GM23338 (cell line): ENCODE measurements at regions not wholly inside any gene's neighbourhood (a gene's known extent, or its start where the extent isn't known, plus 50 kb on each side); places are given as distances from the start of the nearest gene placed in this dataset.

Source experiments
- ATAC-seq: fragments of 200-7000 bp; cut with Tn5 transposase; 3 replicates; pipeline ENCODE4 v1.9.1; 2020
- DNase-seq: peaks from one replicate; pipeline ENCODE4 v3.0.0-alpha.2; 2015; ENCODE audit warnings: low spot score
- H2AFZ ChIP-seq: fragments of 200-600 bp; sonication (generic); 2 replicates; pipeline ENCODE4 v1.8.0; 2016; ENCODE audit warnings: antibody characterized with exemption, mild to moderate bottlenecking, moderate library complexity
- H3F3A ChIP-seq: fragments of 200-600 bp; sonication (generic); replicated peaks from 2 replicates; pipeline ENCODE4 v1.8.0; 2017; ENCODE audit warnings: antibody characterized with exemption, mixed run types, low read depth
- H3K27ac ChIP-seq: fragments of 200-600 bp; sonication (generic); 2 replicates; pipeline ENCODE4 v1.6.1; 2016; ENCODE audit warnings: low read depth
- H3K27me3 ChIP-seq: fragments of 200-600 bp; sonication (generic); 2 replicates; pipeline ENCODE4 v1.8.0; 2016; ENCODE audit warnings: mild to moderate bottlenecking, mixed run types, moderate library complexity; ENCODE audit not compliant: insufficient read depth
- H3K36me3 ChIP-seq: fragments of 200-600 bp; sonication (generic); 2 replicates; pipeline ENCODE4 v1.8.0; 2016; ENCODE audit warnings: mild to moderate bottlenecking; ENCODE audit not compliant: insufficient read depth
- H3K4me1 ChIP-seq: fragments of 200-600 bp; sonication (generic); 2 replicates; pipeline ENCODE4 v1.8.0; 2016; ENCODE audit warnings: mild to moderate bottlenecking, moderate library complexity; ENCODE audit not compliant: insufficient read depth
- H3K4me2 ChIP-seq: fragments of 200-600 bp; sonication (generic); 2 replicates; pipeline ENCODE4 v1.7.1; 2017; ENCODE audit warnings: mixed run types
- H3K4me3 ChIP-seq: fragments of 200-600 bp; sonication (generic); 2 replicates; pipeline ENCODE4 v1.6.1; 2016; ENCODE audit warnings: mixed run types
- H3K79me2 ChIP-seq: fragments of 200-600 bp; sonication (generic); replicated peaks from 2 replicates; pipeline ENCODE4 v1.8.0; 2017; ENCODE audit warnings: mild to moderate bottlenecking; ENCODE audit not compliant: insufficient read depth
- H3K9me2 ChIP-seq: fragments of 200-600 bp; sonication (generic); 2 replicates; pipeline ENCODE4 v1.8.0; 2017; ENCODE audit not compliant: insufficient read depth
- H4K20me1 ChIP-seq: fragments of 200-600 bp; sonication (generic); replicated peaks from 2 replicates; pipeline ENCODE4 v1.8.0; 2017; ENCODE audit warnings: mild to moderate bottlenecking; ENCODE audit not compliant: insufficient read depth
- H3K27ac Mint-ChIP-seq: 2 replicates; pipeline ENCODE4 v1.8.0; 2020; ENCODE audit warnings: inconsistent platforms, mild to moderate bottlenecking, moderate library complexity, mixed read lengths
- H3K27me3 Mint-ChIP-seq: 3 replicates; pipeline ENCODE4 v1.8.0; 2022; ENCODE audit warnings: low read depth, mild to moderate bottlenecking, moderate library complexity, mixed read lengths, inconsistent platforms; ENCODE audit not compliant: insufficient read depth, poor library complexity
- H3K36me3 Mint-ChIP-seq: 3 replicates; pipeline ENCODE4 v1.8.0; 2021; ENCODE audit warnings: low read depth, mild to moderate bottlenecking, inconsistent platforms, moderate library complexity, mixed read lengths
- H3K4me1 Mint-ChIP-seq: 3 replicates; pipeline ENCODE4 v1.8.0; 2020; ENCODE audit warnings: mild to moderate bottlenecking, inconsistent platforms, mixed read lengths
- H3K4me3 Mint-ChIP-seq: 3 replicates; pipeline ENCODE4 v1.8.0; 2021; ENCODE audit warnings: moderate library complexity, mild to moderate bottlenecking, inconsistent platforms, mixed read lengths
- H3K9me3 Mint-ChIP-seq: 3 replicates; pipeline ENCODE4 v1.8.0; 2020; ENCODE audit warnings: moderate library complexity, mild to moderate bottlenecking, inconsistent platforms, mixed read lengths
- CREB1 ChIP-seq: fragments of 250-450 bp; sonication (Bioruptor Pico); IDR thresholded peaks from 2 replicates; pipeline ENCODE4 v1.5.0; 2020; ENCODE audit warnings: low read depth, mild to moderate bottlenecking, moderate library complexity
- CTCF ChIP-seq, 2 experiments: fragments of 200-600 bp in 1 of 2; sonication (generic) in 1 of 2; conservative IDR thresholded peaks; 2 replicates each; pipeline versions ENCODE4 v1.5.1 to v1.6.1; 2016 to 2017; ENCODE audit warnings: antibody characterized with exemption in 2 of 2, low read depth in 2 of 2, mild to moderate bottlenecking in 2 of 2, moderate library complexity in 1 of 2
- ETS1 ChIP-seq: IDR thresholded peaks from 2 replicates; pipeline ENCODE4 v1.6.1; 2016; ENCODE audit warnings: antibody characterized with exemption
- EZH2 ChIP-seq: fragments of 200-600 bp; sonication (generic); IDR thresholded peaks from one replicate; pipeline ENCODE4 v1.8.0; 2017; ENCODE audit warnings: antibody characterized with exemption, mild to moderate bottlenecking, low read depth; ENCODE audit not compliant: unreplicated experiment
- EZH2phosphoT487 ChIP-seq: fragments of 200-600 bp; sonication (generic); IDR thresholded peaks from one replicate; pipeline ENCODE4 v1.8.1; 2018; ENCODE audit warnings: antibody characterized with exemption; ENCODE audit not compliant: unreplicated experiment
- JUNB ChIP-seq: IDR thresholded peaks from one replicate; pipeline ENCODE4 v1.6.1; 2016; ENCODE audit warnings: antibody characterized with exemption; ENCODE audit not compliant: unreplicated experiment
- NANOG ChIP-seq: IDR thresholded peaks from 2 replicates; pipeline ENCODE4 v1.6.1; 2016; ENCODE audit warnings: antibody characterized with exemption, borderline replicate concordance
- POLR2AphosphoS5 ChIP-seq: IDR thresholded peaks from 2 replicates; pipeline ENCODE4 v1.6.1; 2016; ENCODE audit warnings: antibody characterized with exemption, low read depth
- STAT1 ChIP-seq: IDR thresholded peaks from one replicate; pipeline ENCODE4 v1.6.1; 2016; ENCODE audit warnings: antibody characterized with exemption; ENCODE audit not compliant: unreplicated experiment
- ZNF114 ChIP-seq: fragments of 250-450 bp; sonication (Bioruptor Pico); IDR thresholded peaks from 2 replicates; pipeline ENCODE4 v1.5.0; 2020; ENCODE audit warnings: mild to moderate bottlenecking, moderate library complexity
- ZNF331 ChIP-seq: fragments of 250-450 bp; sonication (Bioruptor Pico); IDR thresholded peaks from 2 replicates; pipeline ENCODE4 v1.5.0; 2020; ENCODE audit warnings: low read depth, mild to moderate bottlenecking, moderate library complexity
- TF ChIP-seq, protein P1 (sequence below): fragments of 250-450 bp; sonication (Bioruptor Pico); IDR thresholded peaks from 2 replicates; pipeline ENCODE4 v1.5.0; 2020; ENCODE audit warnings: mild to moderate bottlenecking, moderate library complexity
- TF ChIP-seq, protein P2 (sequence below): IDR thresholded peaks from one replicate; pipeline ENCODE4 v1.6.1; 2018; ENCODE audit warnings: antibody characterized with exemption; ENCODE audit not compliant: unreplicated experiment

DNA sequence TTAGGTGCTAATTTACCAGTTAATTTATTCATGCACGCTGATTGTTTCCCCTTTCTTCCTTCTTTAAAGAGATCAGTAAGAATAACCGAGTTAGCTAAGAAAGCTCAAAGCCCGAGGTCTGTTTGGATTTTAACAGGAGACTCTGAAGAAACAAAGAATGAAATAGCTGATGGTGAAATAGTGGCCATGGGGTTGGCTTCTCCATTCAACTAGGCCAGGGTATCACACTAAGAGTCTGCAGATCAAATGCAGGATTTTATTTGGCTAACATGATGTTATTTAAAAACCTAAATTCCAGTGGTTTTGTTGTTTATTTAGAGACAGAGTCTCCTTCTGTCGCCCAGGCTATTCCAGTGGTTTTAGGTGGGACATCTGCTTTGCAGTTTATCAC lies 65.2 kb upstream of the SYPL1 start:
- ATAC-seq (no peak), DNase-seq (no peak)
- Histone ChIP-seq H3F3A (no peaks in the 10 kb centered on the region), H3K4me1 (peaks cover 12% of the 10 kb centered on the region), H3K27me3 (no peaks in the 10 kb centered on the region), H4K20me1 (no peaks in the 10 kb centered on the region), H3K4me3 (no peak overlapping the region), H3K4me2 (no peak overlapping the region), H3K9me2 (0 out of 2 replicates have a peak, but pooled peaks cover 3% of the 10 kb centered on the region), H2AFZ (peak overlapping the region; percentile 30; the same call in 1 of the 2 replicates), H3K27ac (no peak overlapping the region), H3K79me2 (no peaks in the 10 kb centered on the region), H3K36me3 (no peaks in the 10 kb centered on the region)
- peaks cover 9% of the 10 kb centered on the region for H3K27me3 Mint-ChIP-seq
- no peaks in the 10 kb centered on the region for H3K36me3 Mint-ChIP-seq
- H3K9me3 Mint-ChIP-seq = no peaks in the 10 kb centered on the region
- no peak overlapping the region for H3K4me3 Mint-ChIP-seq
- TF ChIP-seq NANOG (no peak), EZH2phosphoT487 (no peak), ZNF114 (CRISPR knock-in tag) (no peak), EZH2 (no peak), CREB1 (CRISPR knock-in tag) (no peak), ZNF331 (CRISPR knock-in tag) (no peak), JUNB (no peak), STAT1 (no peak), ETS1 (no peak), CTCF (conservative IDR thresholded peaks at IDR 0.05; ENCODE audit: low read depth in 2 of 2) (no peak), POLR2AphosphoS5 (no peak)
- TF ChIP-seq, protein P1, sequence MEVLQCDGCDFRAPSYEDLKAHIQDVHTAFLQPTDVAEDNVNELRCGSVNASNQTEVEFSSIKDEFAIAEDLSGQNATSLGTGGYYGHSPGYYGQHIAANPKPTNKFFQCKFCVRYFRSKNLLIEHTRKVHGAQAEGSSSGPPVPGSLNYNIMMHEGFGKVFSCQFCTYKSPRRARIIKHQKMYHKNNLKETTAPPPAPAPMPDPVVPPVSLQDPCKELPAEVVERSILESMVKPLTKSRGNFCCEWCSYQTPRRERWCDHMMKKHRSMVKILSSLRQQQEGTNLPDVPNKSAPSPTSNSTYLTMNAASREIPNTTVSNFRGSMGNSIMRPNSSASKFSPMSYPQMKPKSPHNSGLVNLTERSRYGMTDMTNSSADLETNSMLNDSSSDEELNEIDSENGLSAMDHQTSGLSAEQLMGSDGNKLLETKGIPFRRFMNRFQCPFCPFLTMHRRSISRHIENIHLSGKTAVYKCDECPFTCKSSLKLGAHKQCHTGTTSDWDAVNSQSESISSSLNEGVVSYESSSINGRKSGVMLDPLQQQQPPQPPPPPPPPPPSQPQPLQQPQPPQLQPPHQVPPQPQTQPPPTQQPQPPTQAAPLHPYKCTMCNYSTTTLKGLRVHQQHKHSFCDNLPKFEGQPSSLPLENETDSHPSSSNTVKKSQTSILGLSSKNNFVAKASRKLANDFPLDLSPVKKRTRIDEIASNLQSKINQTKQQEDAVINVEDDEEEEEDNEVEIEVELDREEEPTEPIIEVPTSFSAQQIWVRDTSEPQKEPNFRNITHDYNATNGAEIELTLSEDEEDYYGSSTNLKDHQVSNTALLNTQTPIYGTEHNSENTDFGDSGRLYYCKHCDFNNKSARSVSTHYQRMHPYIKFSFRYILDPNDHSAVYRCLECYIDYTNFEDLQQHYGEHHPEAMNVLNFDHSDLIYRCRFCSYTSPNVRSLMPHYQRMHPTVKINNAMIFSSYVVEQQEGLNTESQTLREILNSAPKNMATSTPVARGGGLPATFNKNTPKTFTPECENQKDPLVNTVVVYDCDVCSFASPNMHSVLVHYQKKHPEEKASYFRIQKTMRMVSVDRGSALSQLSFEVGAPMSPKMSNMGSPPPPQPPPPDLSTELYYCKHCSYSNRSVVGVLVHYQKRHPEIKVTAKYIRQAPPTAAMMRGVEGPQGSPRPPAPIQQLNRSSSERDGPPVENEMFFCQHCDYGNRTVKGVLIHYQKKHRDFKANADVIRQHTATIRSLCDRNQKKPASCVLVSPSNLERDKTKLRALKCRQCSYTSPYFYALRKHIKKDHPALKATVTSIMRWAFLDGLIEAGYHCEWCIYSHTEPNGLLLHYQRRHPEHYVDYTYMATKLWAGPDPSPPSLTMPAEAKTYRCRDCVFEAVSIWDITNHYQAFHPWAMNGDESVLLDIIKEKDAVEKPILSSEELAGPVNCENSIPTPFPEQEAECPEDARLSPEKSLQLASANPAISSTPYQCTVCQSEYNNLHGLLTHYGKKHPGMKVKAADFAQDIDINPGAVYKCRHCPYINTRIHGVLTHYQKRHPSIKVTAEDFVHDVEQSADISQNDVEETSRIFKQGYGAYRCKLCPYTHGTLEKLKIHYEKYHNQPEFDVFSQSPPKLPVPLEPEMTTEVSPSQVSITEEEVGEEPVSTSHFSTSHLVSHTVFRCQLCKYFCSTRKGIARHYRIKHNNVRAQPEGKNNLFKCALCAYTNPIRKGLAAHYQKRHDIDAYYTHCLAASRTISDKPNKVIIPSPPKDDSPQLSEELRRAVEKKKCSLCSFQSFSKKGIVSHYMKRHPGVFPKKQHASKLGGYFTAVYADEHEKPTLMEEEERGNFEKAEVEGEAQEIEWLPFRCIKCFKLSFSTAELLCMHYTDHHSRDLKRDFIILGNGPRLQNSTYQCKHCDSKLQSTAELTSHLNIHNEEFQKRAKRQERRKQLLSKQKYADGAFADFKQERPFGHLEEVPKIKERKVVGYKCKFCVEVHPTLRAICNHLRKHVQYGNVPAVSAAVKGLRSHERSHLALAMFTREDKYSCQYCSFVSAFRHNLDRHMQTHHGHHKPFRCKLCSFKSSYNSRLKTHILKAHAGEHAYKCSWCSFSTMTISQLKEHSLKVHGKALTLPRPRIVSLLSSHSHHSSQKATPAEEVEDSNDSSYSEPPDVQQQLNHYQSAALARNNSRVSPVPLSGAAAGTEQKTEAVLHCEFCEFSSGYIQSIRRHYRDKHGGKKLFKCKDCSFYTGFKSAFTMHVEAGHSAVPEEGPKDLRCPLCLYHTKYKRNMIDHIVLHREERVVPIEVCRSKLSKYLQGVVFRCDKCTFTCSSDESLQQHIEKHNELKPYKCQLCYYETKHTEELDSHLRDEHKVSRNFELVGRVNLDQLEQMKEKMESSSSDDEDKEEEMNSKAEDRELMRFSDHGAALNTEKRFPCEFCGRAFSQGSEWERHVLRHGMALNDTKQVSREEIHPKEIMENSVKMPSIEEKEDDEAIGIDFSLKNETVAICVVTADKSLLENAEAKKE = no peak
- TF ChIP-seq, protein P2, sequence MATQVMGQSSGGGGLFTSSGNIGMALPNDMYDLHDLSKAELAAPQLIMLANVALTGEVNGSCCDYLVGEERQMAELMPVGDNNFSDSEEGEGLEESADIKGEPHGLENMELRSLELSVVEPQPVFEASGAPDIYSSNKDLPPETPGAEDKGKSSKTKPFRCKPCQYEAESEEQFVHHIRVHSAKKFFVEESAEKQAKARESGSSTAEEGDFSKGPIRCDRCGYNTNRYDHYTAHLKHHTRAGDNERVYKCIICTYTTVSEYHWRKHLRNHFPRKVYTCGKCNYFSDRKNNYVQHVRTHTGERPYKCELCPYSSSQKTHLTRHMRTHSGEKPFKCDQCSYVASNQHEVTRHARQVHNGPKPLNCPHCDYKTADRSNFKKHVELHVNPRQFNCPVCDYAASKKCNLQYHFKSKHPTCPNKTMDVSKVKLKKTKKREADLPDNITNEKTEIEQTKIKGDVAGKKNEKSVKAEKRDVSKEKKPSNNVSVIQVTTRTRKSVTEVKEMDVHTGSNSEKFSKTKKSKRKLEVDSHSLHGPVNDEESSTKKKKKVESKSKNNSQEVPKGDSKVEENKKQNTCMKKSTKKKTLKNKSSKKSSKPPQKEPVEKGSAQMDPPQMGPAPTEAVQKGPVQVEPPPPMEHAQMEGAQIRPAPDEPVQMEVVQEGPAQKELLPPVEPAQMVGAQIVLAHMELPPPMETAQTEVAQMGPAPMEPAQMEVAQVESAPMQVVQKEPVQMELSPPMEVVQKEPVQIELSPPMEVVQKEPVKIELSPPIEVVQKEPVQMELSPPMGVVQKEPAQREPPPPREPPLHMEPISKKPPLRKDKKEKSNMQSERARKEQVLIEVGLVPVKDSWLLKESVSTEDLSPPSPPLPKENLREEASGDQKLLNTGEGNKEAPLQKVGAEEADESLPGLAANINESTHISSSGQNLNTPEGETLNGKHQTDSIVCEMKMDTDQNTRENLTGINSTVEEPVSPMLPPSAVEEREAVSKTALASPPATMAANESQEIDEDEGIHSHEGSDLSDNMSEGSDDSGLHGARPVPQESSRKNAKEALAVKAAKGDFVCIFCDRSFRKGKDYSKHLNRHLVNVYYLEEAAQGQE = no peak
- H3K4me1 Mint-ChIP-seq = peaks cover 19% of the 10 kb centered on the region
- no peak overlapping the region for H3K27ac Mint-ChIP-seq
